ENCODE measurements at regions not wholly inside any gene's neighbourhood (a gene's known extent, or its start where the extent isn't known, plus 50 kb on each side); places are given as distances from the start of the nearest gene placed in this dataset.

- Histone ChIP-seq H3K36me3 (replicated peaks in 1 of 2) (no peaks in the 10 kb centered on the region), H3K4me1 (replicated peaks in 1 of 2) (no peaks in the 10 kb centered on the region), H3K4me3 (no peak overlapping the region), H3K27me3 (no peaks in the 10 kb centered on the region), H3K27ac (no peak overlapping the region), H3K9me3 (replicated peaks in 1 of 3) (no peaks in the 10 kb centered on the region)
- DNase-seq = no peak
- WGBS, 4 donors = 89 to 97% (median 92%) methylated on average over 5 of the region's 5 CpGs
- no peak for TF ChIP-seq POLR2A (IDR thresholded peaks at IDR 0.05)
- TF ChIP-seq CTCF (IDR thresholded peaks at IDR 0.05) = no peak
- intact Hi-C loops (cut with DNase I) = no loop called here
These were observed 195.4 kb upstream of the ZMIZ1 start for GRCh38 chr10:78873413-78873812.

- 87 to 100% (median 90%) methylated on average over 2 of the region's 2 CpGs for WGBS, 4 donors
These were observed 193.4 kb upstream of the ZMIZ1 start for GRCh38 chr10:78875331-78875877.

GRCh38 chr10:78875932-78876331 is 192.8 kb upstream of the ZMIZ1 start:
- Histone ChIP-seq H3K27ac (no peak overlapping the region), H3K4me1 (replicated peaks in 1 of 2) (no peaks in the 10 kb centered on the region), H3K36me3 (replicated peaks in 1 of 2) (no peaks in the 10 kb centered on the region), H3K9me3 (replicated peaks in 1 of 3) (peaks cover 0 to 5% (median 0%) of the 10 kb centered on the region in 3 donors), H3K4me3 (no peak overlapping the region), H3K27me3 (no peaks in the 10 kb centered on the region)
- intact Hi-C loops (cut with DNase I) = no loop called here
- WGBS, 4 donors = 78 to 89% (median 83%) methylated on average over 4 of the region's 4 CpGs
- no peak for DNase-seq
- TF ChIP-seq CTCF (IDR thresholded peaks at IDR 0.05) = no peak
- no peak for TF ChIP-seq POLR2A (IDR thresholded peaks at IDR 0.05)

More at GRCh38 chr10:78875331-78875877, 193.4 kb upstream of the ZMIZ1 start:
- no peak for DNase-seq
- Histone ChIP-seq H3K27me3 (no peaks in the 10 kb centered on the region), H3K27ac (no peak overlapping the region), H3K9me3 (replicated peaks in 1 of 3) (peaks cover 0 to 5% (median 0%) of the 10 kb centered on the region in 3 donors), H3K4me3 (no peak overlapping the region), H3K36me3 (replicated peaks in 1 of 2) (no peaks in the 10 kb centered on the region), H3K4me1 (replicated peaks in 1 of 2) (no peaks in the 10 kb centered on the region)
- intact Hi-C loops (cut with DNase I) = no loop called here
- TF ChIP-seq CTCF (IDR thresholded peaks at IDR 0.05) (no peak), POLR2A (IDR thresholded peaks at IDR 0.05) (no peak)

- 59 to 72% (median 67%) methylated on average over 4 of the region's 4 CpGs for WGBS, 4 donors
- no peak for TF ChIP-seq POLR2A (IDR thresholded peaks at IDR 0.05)
- no peak for TF ChIP-seq CTCF (IDR thresholded peaks at IDR 0.05)
These were observed 192.3 kb upstream of the ZMIZ1 start for GRCh38 chr10:78876449-78876848.

More at GRCh38 chr10:78876449-78876848, 192.3 kb upstream of the ZMIZ1 start:
- intact Hi-C loops (cut with DNase I) = no loop called here
- peaks cover 0 to 5% (median 0%) of the 10 kb centered on the region in 3 donors for H3K9me3 ChIP-seq (replicated peaks in 1 of 3)
- no peak overlapping the region for H3K4me3 ChIP-seq
- H3K36me3 ChIP-seq (replicated peaks in 1 of 2) = no peaks in the 10 kb centered on the region
- no peak for DNase-seq
- no peaks in the 10 kb centered on the region for H3K4me1 ChIP-seq (replicated peaks in 1 of 2)
- no peak overlapping the region for H3K27ac ChIP-seq
- no peaks in the 10 kb centered on the region for H3K27me3 ChIP-seq
